ENCODE measurements at regions not wholly inside any gene's neighbourhood (a gene's known extent, or its start where the extent isn't known, plus 50 kb on each side); places are given as distances from the start of the nearest gene placed in this dataset.

DNA sequence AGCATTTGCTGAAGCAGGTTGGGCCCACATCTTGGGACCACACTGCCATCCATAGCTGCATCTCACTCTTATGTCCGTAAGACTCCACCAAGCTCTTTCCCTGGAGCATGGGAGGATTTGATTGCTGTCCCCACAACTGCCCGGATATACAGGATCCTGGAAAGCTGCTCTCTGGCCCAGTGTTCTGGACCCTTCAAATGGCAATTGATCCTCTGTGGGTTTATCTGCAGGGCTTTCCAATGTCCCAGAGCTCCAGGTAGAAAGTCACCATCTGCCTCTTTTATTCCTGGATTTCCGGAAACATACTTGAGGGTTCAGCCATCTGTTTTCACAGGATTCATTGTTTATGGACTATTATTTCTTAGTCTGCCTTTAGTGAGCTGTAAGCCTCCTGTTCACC lies 214.6 kb downstream of the SREK1 start:
- Mint-ChIP-seq H3K4me3 (no peak overlapping the region), H3K27ac (no peak overlapping the region), H3K27me3 (ENCODE audit: low read depth) (peaks cover 37% of the 10 kb centered on the region), H3K36me3 (no peaks in the 10 kb centered on the region), H3K9me3 (no peaks in the 10 kb centered on the region), H3K4me1 (peaks cover 10% of the 10 kb centered on the region)
- TF ChIP-seq, protein P1, sequence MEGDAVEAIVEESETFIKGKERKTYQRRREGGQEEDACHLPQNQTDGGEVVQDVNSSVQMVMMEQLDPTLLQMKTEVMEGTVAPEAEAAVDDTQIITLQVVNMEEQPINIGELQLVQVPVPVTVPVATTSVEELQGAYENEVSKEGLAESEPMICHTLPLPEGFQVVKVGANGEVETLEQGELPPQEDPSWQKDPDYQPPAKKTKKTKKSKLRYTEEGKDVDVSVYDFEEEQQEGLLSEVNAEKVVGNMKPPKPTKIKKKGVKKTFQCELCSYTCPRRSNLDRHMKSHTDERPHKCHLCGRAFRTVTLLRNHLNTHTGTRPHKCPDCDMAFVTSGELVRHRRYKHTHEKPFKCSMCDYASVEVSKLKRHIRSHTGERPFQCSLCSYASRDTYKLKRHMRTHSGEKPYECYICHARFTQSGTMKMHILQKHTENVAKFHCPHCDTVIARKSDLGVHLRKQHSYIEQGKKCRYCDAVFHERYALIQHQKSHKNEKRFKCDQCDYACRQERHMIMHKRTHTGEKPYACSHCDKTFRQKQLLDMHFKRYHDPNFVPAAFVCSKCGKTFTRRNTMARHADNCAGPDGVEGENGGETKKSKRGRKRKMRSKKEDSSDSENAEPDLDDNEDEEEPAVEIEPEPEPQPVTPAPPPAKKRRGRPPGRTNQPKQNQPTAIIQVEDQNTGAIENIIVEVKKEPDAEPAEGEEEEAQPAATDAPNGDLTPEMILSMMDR (IDR thresholded peaks at IDR 0.05; ENCODE audit: unreplicated experiment) = no peak
- DNase-seq (ENCODE audit: low spot score in 2 of 2, unreplicated experiment in 2 of 2) = no peak

DNA sequence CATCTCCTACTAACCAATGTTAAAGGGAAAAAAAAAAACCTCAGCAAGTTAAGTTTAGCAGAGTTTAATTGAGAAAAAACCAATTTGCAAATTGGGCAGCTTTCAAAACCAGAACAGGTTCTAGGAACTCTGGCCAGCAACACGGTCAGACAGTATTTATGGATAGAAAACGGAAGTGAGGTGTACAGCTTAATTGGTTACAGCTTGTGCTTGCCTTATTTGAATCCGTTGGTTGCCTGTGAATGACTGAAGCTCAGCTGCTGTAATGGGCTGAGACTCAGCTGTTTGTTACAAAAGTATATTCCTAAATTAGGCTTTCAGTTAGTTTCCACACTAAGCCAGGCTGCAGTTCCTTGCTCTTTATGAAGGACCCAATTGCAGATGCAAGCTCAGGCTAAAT lies 217.0 kb downstream of the SREK1 start:
- Mint-ChIP-seq H3K9me3 (no peaks in the 10 kb centered on the region), H3K27me3 (ENCODE audit: low read depth) (peaks cover 35% of the 10 kb centered on the region), H3K4me1 (peaks cover 10% of the 10 kb centered on the region), H3K4me3 (no peak overlapping the region), H3K36me3 (no peaks in the 10 kb centered on the region), H3K27ac (no peak overlapping the region)
- TF ChIP-seq, protein P1 (IDR thresholded peaks at IDR 0.05; ENCODE audit: unreplicated experiment) = no peak
- no peak for DNase-seq (ENCODE audit: low spot score in 2 of 2, unreplicated experiment in 2 of 2)

DNA sequence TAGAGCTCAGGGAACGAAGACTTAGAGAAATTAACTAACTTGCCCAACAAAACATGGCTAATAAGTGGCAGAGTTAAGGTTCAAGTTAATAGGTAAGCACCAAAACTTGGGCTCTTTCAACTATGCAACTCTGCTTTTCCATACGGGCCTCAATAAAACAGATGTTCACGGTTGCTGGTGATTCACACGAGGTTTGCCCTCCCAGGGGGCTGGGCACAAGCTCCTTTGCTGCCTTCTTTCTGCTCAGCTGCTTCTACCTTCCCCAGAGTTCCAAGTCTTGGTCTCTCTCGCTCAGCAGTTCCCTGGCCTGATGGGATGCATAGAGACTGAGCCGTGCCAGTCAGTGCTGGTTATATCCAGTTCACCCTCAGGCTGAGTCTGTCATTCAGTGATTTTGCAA lies 217.9 kb downstream of the SREK1 start:
- TF ChIP-seq, protein P1 (IDR thresholded peaks at IDR 0.05; ENCODE audit: unreplicated experiment) = no peak
- peaks cover 10% of the 10 kb centered on the region for H3K4me1 Mint-ChIP-seq
- no peaks in the 10 kb centered on the region for H3K9me3 Mint-ChIP-seq
- H3K27ac Mint-ChIP-seq = no peak overlapping the region
- peaks cover 44% of the 10 kb centered on the region for H3K27me3 Mint-ChIP-seq (ENCODE audit: low read depth)
- no peaks in the 10 kb centered on the region for H3K36me3 Mint-ChIP-seq
- H3K4me3 Mint-ChIP-seq = no peak overlapping the region
- no peak for DNase-seq (ENCODE audit: low spot score in 2 of 2, unreplicated experiment in 2 of 2)

DNA sequence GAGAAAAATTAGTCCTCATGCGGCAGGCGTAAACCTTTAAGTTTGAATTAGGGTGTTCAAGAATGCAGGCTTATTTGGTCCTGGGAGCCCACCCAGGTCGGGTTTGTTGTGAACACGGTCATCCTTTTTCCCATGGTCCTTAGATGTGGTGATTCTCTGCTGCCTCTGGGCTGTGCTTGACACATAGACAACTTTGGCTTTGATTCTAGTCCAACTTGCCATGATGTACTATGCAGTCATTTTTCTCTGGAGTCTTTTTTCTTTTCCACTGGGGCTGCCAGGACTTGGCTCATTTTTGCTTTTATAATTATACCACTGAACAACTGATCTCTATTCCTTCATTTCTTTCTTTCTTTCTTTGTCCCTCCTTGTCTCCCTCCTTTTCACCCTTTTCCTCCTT lies 218.6 kb downstream of the SREK1 start:
- TF ChIP-seq, protein P1 (IDR thresholded peaks at IDR 0.05; ENCODE audit: unreplicated experiment) = no peak
- no peaks in the 10 kb centered on the region for H3K36me3 Mint-ChIP-seq
- no peak for DNase-seq (ENCODE audit: low spot score in 2 of 2, unreplicated experiment in 2 of 2)
- peaks cover 45% of the 10 kb centered on the region for H3K27me3 Mint-ChIP-seq (ENCODE audit: low read depth)
- H3K9me3 Mint-ChIP-seq = no peaks in the 10 kb centered on the region
- H3K4me3 Mint-ChIP-seq = no peak overlapping the region
- no peak overlapping the region for H3K27ac Mint-ChIP-seq
- peaks cover 10% of the 10 kb centered on the region for H3K4me1 Mint-ChIP-seq

DNA sequence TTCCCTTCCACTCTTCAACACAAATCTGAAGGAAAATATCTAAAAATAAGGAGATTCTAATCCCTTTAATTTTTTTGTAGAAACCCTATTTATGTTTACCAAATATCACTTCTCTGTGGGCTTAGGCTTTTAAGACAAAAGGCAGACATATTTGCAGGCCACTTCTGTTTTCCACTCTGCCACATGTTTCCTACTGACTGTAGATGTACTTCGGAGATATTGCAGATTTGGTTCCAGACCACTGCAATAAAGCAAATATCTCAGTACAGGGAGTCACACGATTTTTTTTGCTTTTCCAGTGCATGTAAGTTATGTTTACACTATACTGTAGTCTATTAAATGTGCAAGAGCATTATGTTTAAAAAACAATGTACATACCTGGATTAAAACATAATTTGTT lies 219.0 kb downstream of the SREK1 start:
- TF ChIP-seq, protein P1 (IDR thresholded peaks at IDR 0.05; ENCODE audit: unreplicated experiment) = no peak
- Mint-ChIP-seq H3K9me3 (no peaks in the 10 kb centered on the region), H3K27ac (no peak overlapping the region), H3K27me3 (ENCODE audit: low read depth) (peaks cover 49% of the 10 kb centered on the region), H3K4me3 (no peak overlapping the region), H3K36me3 (no peaks in the 10 kb centered on the region), H3K4me1 (peaks cover 10% of the 10 kb centered on the region)
- no peak for DNase-seq (ENCODE audit: low spot score in 2 of 2, unreplicated experiment in 2 of 2)

DNA sequence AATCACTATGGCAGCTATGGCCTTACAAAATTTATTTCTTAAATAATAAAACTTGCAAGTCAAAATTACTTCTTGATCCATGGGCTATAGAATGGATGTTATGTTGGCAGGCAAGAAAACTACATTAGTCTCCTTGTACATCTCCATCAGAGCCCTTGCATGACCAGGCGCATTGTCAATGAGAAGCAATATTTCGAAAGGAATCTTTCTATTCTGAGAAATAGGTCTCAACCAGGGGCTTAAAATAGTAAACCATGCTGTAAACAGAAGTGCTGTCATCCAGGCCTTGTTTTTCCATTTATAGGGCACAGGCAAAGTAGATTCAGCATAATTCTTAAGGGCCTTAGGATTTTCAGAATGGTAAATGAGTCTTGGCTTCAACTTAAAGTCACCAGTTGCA lies 220.1 kb downstream of the SREK1 start:
- TF ChIP-seq, protein P1 (IDR thresholded peaks at IDR 0.05; ENCODE audit: unreplicated experiment) = no peak
- H3K4me3 Mint-ChIP-seq = no peak overlapping the region
- no peak overlapping the region for H3K27ac Mint-ChIP-seq
- DNase-seq (ENCODE audit: low spot score in 2 of 2, unreplicated experiment in 2 of 2) = no peak
- peaks cover 58% of the 10 kb centered on the region for H3K27me3 Mint-ChIP-seq (ENCODE audit: low read depth)
- H3K4me1 Mint-ChIP-seq = peaks cover 10% of the 10 kb centered on the region
- no peaks in the 10 kb centered on the region for H3K36me3 Mint-ChIP-seq
- H3K9me3 Mint-ChIP-seq = no peaks in the 10 kb centered on the region

All from mesothelial cell of epicardium (in vitro differentiated cells).